SU-DHL-6 (cell line): ENCODE measurements at regions not wholly inside any gene's neighbourhood (a gene's known extent, or its start where the extent isn't known, plus 50 kb on each side); places are given as distances from the start of the nearest gene placed in this dataset.

Experiments used
- EZH2phosphoT487 ChIP-seq: fragments of 200-600 bp; sonication (generic), shearing (Covaris generic); conservative IDR thresholded peaks from 2 replicates; pipeline ENCODE4 v1.6.1; 2018; ENCODE audit warnings: mild to moderate bottlenecking, antibody characterized with exemption, low read length, moderate library complexity, mixed read lengths
- TF ChIP-seq, protein P1 (sequence below): fragments of 200-600 bp; sonication (generic); IDR thresholded peaks from one replicate; pipeline ENCODE4 v1.5.1; 2017; ENCODE audit warnings: antibody characterized with exemption, mild to moderate bottlenecking, low read length, moderate library complexity; ENCODE audit not compliant: insufficient read depth, poor library complexity, severe bottlenecking

DNA sequence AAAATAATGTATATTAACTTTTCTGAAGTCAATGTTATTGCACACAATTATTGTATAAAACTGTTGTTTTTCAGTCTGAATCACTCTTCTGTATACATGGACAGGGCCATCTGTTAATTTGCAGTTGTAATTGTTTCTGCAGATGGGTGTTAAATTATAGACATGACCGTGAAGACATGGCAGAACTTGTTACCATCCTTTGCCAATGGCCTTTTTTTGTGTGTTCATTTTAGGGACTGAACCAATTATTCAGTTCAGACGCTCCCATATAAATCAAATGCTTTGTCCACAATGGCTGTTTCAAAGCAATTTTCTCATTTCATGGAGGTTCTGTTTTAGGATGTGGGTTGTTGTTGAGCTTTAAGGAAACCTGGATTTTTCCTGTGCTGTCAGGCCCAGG, 533.7 kb downstream of the DOK5 start:
- TF ChIP-seq, protein P1, sequence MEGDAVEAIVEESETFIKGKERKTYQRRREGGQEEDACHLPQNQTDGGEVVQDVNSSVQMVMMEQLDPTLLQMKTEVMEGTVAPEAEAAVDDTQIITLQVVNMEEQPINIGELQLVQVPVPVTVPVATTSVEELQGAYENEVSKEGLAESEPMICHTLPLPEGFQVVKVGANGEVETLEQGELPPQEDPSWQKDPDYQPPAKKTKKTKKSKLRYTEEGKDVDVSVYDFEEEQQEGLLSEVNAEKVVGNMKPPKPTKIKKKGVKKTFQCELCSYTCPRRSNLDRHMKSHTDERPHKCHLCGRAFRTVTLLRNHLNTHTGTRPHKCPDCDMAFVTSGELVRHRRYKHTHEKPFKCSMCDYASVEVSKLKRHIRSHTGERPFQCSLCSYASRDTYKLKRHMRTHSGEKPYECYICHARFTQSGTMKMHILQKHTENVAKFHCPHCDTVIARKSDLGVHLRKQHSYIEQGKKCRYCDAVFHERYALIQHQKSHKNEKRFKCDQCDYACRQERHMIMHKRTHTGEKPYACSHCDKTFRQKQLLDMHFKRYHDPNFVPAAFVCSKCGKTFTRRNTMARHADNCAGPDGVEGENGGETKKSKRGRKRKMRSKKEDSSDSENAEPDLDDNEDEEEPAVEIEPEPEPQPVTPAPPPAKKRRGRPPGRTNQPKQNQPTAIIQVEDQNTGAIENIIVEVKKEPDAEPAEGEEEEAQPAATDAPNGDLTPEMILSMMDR, result no peak
- no peak for TF ChIP-seq EZH2phosphoT487
